NCI-H1436 treated with DMSO at 0.1 percent for 48 hours (cell line): ENCODE measurements at regions not wholly inside any gene's neighbourhood (a gene's known extent, or its start where the extent isn't known, plus 50 kb on each side); places are given as distances from the start of the nearest gene placed in this dataset.

Experiments used
- DNase-seq: peaks from one replicate; lab custom pipeline; 2025; lab: John Stamatoyannopoulos, UW

GRCh38 chr3:124671106-124671505 lies 59.1 kb upstream of the UMPS start:
- no peak for DNase-seq

GRCh38 chr3:124674336-124674735 lies 55.9 kb upstream of the UMPS start:
- no peak for DNase-seq

- no peak for DNase-seq
Observed at GRCh38 chr3:124676236-124676635, 54.0 kb upstream of the UMPS start.

- no peak for DNase-seq
Observed at GRCh38 chr3:124679048-124679638, 51.1 kb upstream of the UMPS start.
